K562 (cell line): ENCODE measurements at regions not wholly inside any gene's neighbourhood (a gene's known extent, or its start where the extent isn't known, plus 50 kb on each side); places are given as distances from the start of the nearest gene placed in this dataset.

Experiments
- ATAC-seq: fragments of 200-7000 bp; cut with Tn5 transposase; 3 replicates; pipeline ENCODE4 v1.9.1; 2020; ENCODE audit warnings: moderate library complexity
- BruUV-seq: library from RNA; stranded (reverse); fragments of 400-500 nt; replicated peaks from 2 replicates; lab custom pipeline; 2021; lab: Mats Ljungman, UMichigan
- CTCF ChIA-PET: fragments of 300-600 bp; formaldehyde crosslinking; extraction: SDS; loops from one replicate; lab custom pipeline; 2021; ENCODE audit warnings: low intra/inter-chr PET ratio; lab: Yijun Ruan, JAX
- POLR2A ChIA-PET: fragments of 300-600, 350-650 bp; sonication (Branson Sonifier 250); formaldehyde crosslinking; extraction: SDS; loops from one replicate; lab custom pipeline; 2021; ENCODE audit warnings: antibody characterized with exemption, inconsistent platforms; lab: Yijun Ruan, JAX
- DNase-seq, 4 experiments: peaks; one replicate each; pipeline versions ENCODE4 v3.0.0 to v3.0.0-alpha.2; 2011 to 2018; ENCODE audit warnings: low spot score in 3 of 4, mixed read lengths in 3 of 4; ENCODE audit errors: extremely low read depth in 1 of 4
- FAIRE-seq: peaks from 2 replicates; lab custom pipeline; 2011; peaks lifted over from hg19 to GRCh38; lab: Jason Lieb, UNC
- H2AFZ ChIP-seq: 2 replicates; pipeline ENCODE4 v1.6.0; 2011; ENCODE audit warnings: low read depth, low read length, control low read depth, inconsistent platforms
- H3K27ac ChIP-seq: fragments of 200-600 bp; 3 replicates; pipeline ENCODE4 v1.8.0; 2011; ENCODE audit warnings: low read depth, mild to moderate bottlenecking, control low read depth, inconsistent platforms, low read length, moderate library complexity, mixed read lengths; ENCODE audit errors: extremely low read depth
- H3K27me3 ChIP-seq, 2 experiments: fragments of 300-600 bp in 1 of 2; 2 replicates in 1 of 2; 3 replicates in 1 of 2; pipeline versions ENCODE4 v1.6.0 to v1.8.0; 2011; ENCODE audit warnings: inconsistent platforms in 2 of 2, low read length in 2 of 2, mild to moderate bottlenecking in 1 of 2, mixed read lengths in 1 of 2, moderate library complexity in 1 of 2; ENCODE audit not compliant: control insufficient read depth in 2 of 2, insufficient read depth in 2 of 2
- H3K36me3 ChIP-seq: fragments of 300-600 bp; 3 replicates; pipeline ENCODE4 v1.8.0; 2011; ENCODE audit warnings: mild to moderate bottlenecking, low read length, inconsistent platforms; ENCODE audit not compliant: control insufficient read depth, insufficient read depth
- H3K4me1 ChIP-seq, 2 experiments: fragments of 200-600 bp in 1 of 2; replicated peaks in 1 of 2; 2 replicates in 1 of 2; 3 replicates in 1 of 2; pipeline versions ENCODE4 v1.5.1 to v1.8.0; 2011; ENCODE audit warnings: inconsistent platforms in 2 of 2, low read length in 2 of 2, mild to moderate bottlenecking in 1 of 2, mixed read lengths in 1 of 2, moderate library complexity in 1 of 2; ENCODE audit not compliant: control insufficient read depth in 2 of 2, insufficient read depth in 2 of 2
- H3K4me2 ChIP-seq: 2 replicates; pipeline ENCODE4 v1.6.1; 2011; ENCODE audit warnings: low read length, control low read depth, inconsistent platforms, mixed read lengths; ENCODE audit not compliant: insufficient read depth
- H3K4me3 ChIP-seq: fragments of 200-600 bp; sonication (generic), shearing (Covaris generic); 2 replicates; pipeline ENCODE4 v1.5.1; 2016; ENCODE audit warnings: control low read depth, inconsistent platforms
- H3K79me2 ChIP-seq: fragments of 200-600 bp; 3 replicates; pipeline ENCODE4 v1.8.0; 2011; ENCODE audit warnings: low read length, inconsistent platforms; ENCODE audit not compliant: control insufficient read depth, insufficient read depth
- H3K9ac ChIP-seq, 2 experiments: 2 replicates each; pipeline versions ENCODE4 v1.6.0 to v1.6.1; 2011; ENCODE audit warnings: low read depth in 2 of 2, low read length in 2 of 2, control low read depth in 1 of 2, inconsistent platforms in 1 of 2, mild to moderate bottlenecking in 1 of 2, mixed read lengths in 1 of 2; ENCODE audit not compliant: insufficient read depth in 1 of 2
- H3K9me1 ChIP-seq: one replicate; pipeline ENCODE4 v1.6.0; 2011; ENCODE audit warnings: inconsistent platforms, mild to moderate bottlenecking, low read length, moderate library complexity; ENCODE audit not compliant: control insufficient read depth, insufficient read depth
- H3K9me3 ChIP-seq: replicated peaks from 2 replicates; pipeline ENCODE4 v1.5.1; 2011; ENCODE audit warnings: low read depth, low read length, inconsistent platforms; ENCODE audit not compliant: control insufficient read depth, insufficient read depth
- H4K20me1 ChIP-seq: replicated peaks from 2 replicates; pipeline ENCODE4 v1.6.1; 2011; ENCODE audit warnings: low read length, inconsistent platforms, mixed read lengths; ENCODE audit not compliant: control insufficient read depth, insufficient read depth
- CBX3 ChIP-seq, 2 experiments: IDR thresholded peaks; 1 replicate in 1 of 2; 2 replicates in 1 of 2; pipeline ENCODE4 v1.6.1; 2012; ENCODE audit warnings: inconsistent platforms in 2 of 2, low read length in 2 of 2, borderline replicate concordance in 1 of 2, control low read depth in 1 of 2
- IRF2 ChIP-seq: sonication (generic); formaldehyde crosslinking; IDR thresholded peaks from 2 replicates; pipeline ENCODE4 v1.8.1; 2022; ENCODE audit warnings: mild to moderate bottlenecking, missing genetic modification reagents
- KAT7 ChIP-seq: sonication (generic); formaldehyde crosslinking; IDR thresholded peaks from 2 replicates; pipeline ENCODE4 v1.8.0; 2022; ENCODE audit warnings: missing genetic modification reagents, mild to moderate bottlenecking, borderline replicate concordance
- NR0B1 ChIP-seq: fragments of 450-650 bp; IDR thresholded peaks from one replicate; pipeline ENCODE4 v1.6.1; 2018; ENCODE audit warnings: mild to moderate bottlenecking, moderate library complexity; ENCODE audit not compliant: partially characterized antibody
- RFX7 ChIP-seq: fragments of 250-450 bp; sonication (Bioruptor Pico); IDR thresholded peaks from 2 replicates; pipeline ENCODE4 v1.5.1; 2021; ENCODE audit warnings: mild to moderate bottlenecking
- SAFB ChIP-seq: fragments of 200-400 bp; formaldehyde crosslinking; IDR thresholded peaks from 2 replicates; pipeline ENCODE4 v1.6.1; 2017; ENCODE audit warnings: low read depth, low read length, borderline replicate concordance
- SOX6 ChIP-seq: fragments of 450-650 bp; IDR thresholded peaks from 2 replicates; pipeline ENCODE4 v1.6.1; 2014; ENCODE audit warnings: mild to moderate bottlenecking
- ZNF165 ChIP-seq: fragments of 250-450 bp; sonication (Bioruptor Pico); IDR thresholded peaks from 2 replicates; pipeline ENCODE4 v1.4.0; 2020; ENCODE audit warnings: borderline replicate concordance
- ZNF239 ChIP-seq: fragments of 250-450 bp; sonication (Bioruptor Pico); IDR thresholded peaks from 2 replicates; pipeline ENCODE4 v1.4.0; 2020; ENCODE audit warnings: mild to moderate bottlenecking
- ZNF41 ChIP-seq: fragments of 250-450 bp; sonication (Bioruptor Pico); conservative IDR thresholded peaks from 2 replicates; pipeline ENCODE4 v1.4.0; 2020; ENCODE audit warnings: mild to moderate bottlenecking
- ZNF561 ChIP-seq: fragments of 450-650 bp; formaldehyde crosslinking; conservative IDR thresholded peaks from 2 replicates; pipeline ENCODE4 v1.4.0; 2020; ENCODE audit warnings: mild to moderate bottlenecking, moderate library complexity
- ZNF76 ChIP-seq: fragments of 250-450 bp; sonication (Bioruptor Pico); IDR thresholded peaks from 2 replicates; pipeline ENCODE4 v1.4.0; 2020; ENCODE audit warnings: mild to moderate bottlenecking, moderate library complexity, borderline replicate concordance
- WGBS: fragments of 100-300 bp; shearing (Covaris generic); methylation state at CpG from one replicate; pipeline ENCODE4 v1.1.6; 2016; ENCODE audit warnings: low coverage, mixed read lengths; ENCODE audit not compliant: insufficient coverage; ENCODE audit errors: missing lambda C conversion rate; 5-methylcytosine and 5-hydroxymethylcytosine counted together
- in situ Hi-C: fragments of 300-500 bp; cut with MboI; formaldehyde crosslinking; loops from 4 replicates; pipeline ENCODE4 v1.15.0; 2018; ENCODE audit warnings: inconsistent platforms, mixed read lengths
- intact Hi-C: fragments of 100-400 bp; cut with micrococcal nuclease; formaldehyde crosslinking; loops from 2 replicates; pipeline ENCODE4 v1.14.2; 2022
- TF ChIP-seq, protein P1 (sequence below): fragments of 250-450 bp; sonication (Bioruptor Pico); IDR thresholded peaks from 2 replicates; pipeline ENCODE4 v1.8.0; 2022; ENCODE audit warnings: moderate library complexity, mild to moderate bottlenecking, inconsistent platforms
- TF ChIP-seq, protein P2 (sequence below): sonication (generic); formaldehyde crosslinking; IDR thresholded peaks from 2 replicates; pipeline ENCODE4 v1.5.0; 2020; ENCODE audit warnings: missing genetic modification reagents

DNA sequence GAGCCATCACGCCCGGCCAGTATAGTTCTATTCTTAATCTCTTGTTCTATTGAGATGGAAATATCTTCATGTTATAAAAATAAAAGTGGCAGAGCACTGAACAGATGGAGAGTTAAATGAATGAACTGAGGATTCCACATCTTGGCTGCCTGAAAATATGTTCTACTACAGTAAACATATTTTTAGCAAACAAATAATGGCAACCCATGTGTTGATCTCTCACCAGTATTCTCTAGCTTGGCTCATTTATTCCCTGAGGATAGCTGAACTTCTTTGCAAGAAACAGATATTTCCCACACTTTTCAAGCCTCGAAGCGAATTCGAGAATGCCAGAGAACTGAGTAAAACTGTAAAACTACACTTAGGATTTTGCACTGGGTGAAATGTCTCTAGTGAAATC lies 58.9 kb downstream of the DIRAS3 start:
- H3K9me1 ChIP-seq: no peaks in the 10 kb centered on the region
- POLR2A ChIA-PET: interaction anchor here (0.7 kb wide), 1 partner anchor 10 kb away, joined by 3 read pairs; no protein-coding TSS in a partner anchor
- H3K27me3 ChIP-seq: no peaks in the 10 kb centered on the region
- 40% methylated on average over 5 of the region's 5 CpGs for WGBS
- no peak overlapping the region for H3K4me2 ChIP-seq
- no peak for TF ChIP-seq ZNF41 (CRISPR knock-in tag)
- TF ChIP-seq ZNF76 (CRISPR knock-in tag): no peak
- no peak for TF ChIP-seq ZNF561 (CRISPR knock-in tag)
- TF ChIP-seq, protein P1, sequence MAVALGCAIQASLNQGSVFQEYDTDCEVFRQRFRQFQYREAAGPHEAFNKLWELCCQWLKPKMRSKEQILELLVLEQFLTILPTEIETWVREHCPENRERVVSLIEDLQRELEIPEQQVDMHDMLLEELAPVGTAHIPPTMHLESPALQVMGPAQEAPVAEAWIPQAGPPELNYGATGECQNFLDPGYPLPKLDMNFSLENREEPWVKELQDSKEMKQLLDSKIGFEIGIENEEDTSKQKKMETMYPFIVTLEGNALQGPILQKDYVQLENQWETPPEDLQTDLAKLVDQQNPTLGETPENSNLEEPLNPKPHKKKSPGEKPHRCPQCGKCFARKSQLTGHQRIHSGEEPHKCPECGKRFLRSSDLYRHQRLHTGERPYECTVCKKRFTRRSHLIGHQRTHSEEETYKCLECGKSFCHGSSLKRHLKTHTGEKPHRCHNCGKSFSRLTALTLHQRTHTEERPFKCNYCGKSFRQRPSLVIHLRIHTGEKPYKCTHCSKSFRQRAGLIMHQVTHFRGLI: no peak
- no peak for TF ChIP-seq KAT7
- TF ChIP-seq SOX6: no peak
- TF ChIP-seq, protein P2, sequence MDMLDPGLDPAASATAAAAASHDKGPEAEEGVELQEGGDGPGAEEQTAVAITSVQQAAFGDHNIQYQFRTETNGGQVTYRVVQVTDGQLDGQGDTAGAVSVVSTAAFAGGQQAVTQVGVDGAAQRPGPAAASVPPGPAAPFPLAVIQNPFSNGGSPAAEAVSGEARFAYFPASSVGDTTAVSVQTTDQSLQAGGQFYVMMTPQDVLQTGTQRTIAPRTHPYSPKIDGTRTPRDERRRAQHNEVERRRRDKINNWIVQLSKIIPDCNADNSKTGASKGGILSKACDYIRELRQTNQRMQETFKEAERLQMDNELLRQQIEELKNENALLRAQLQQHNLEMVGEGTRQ: no peak
- no peak for TF ChIP-seq NR0B1
- TF ChIP-seq ZNF165 (CRISPR knock-in tag): no peak
- TF ChIP-seq IRF2 (CRISPR knock-in tag): no peak
- no peak for TF ChIP-seq SAFB
- no peak for TF ChIP-seq RFX7
- no peak for TF ChIP-seq CBX3 (IDR thresholded peaks at IDR 0.05; ENCODE audit: borderline replicate concordance in 1 of 2, low read length in 2 of 2)
- no peak for TF ChIP-seq ZNF239 (CRISPR knock-in tag)
- CTCF ChIA-PET: no interaction called here
- H4K20me1 ChIP-seq: no peaks in the 10 kb centered on the region
- H3K4me1 ChIP-seq: no peaks in the 10 kb centered on the region; a peak in 2 of 5 replicates
- FAIRE-seq (no peak), DNase-seq (no peak), ATAC-seq (no peak)
- H2AFZ ChIP-seq: no peak overlapping the region
- no TSS peak for BruUV-seq
- in situ Hi-C loops (no loop called here), intact Hi-C loops (no loop called here)
- H3K36me3 ChIP-seq: no peaks in the 10 kb centered on the region
- no peak overlapping the region for H3K4me3 ChIP-seq
- H3K9ac ChIP-seq: no peak overlapping the region
- H3K9me3 ChIP-seq: no peaks in the 10 kb centered on the region
- no peak overlapping the region for H3K27ac ChIP-seq
- H3K79me2 ChIP-seq: no peaks in the 10 kb centered on the region
